Erythroblast (primary cell): ENCODE measurements at regions not wholly inside any gene's neighbourhood (a gene's known extent, or its start where the extent isn't known, plus 50 kb on each side); places are given as distances from the start of the nearest gene placed in this dataset.

Experiments used
- GATA1 ChIP-seq: IDR thresholded peaks from 2 replicates; pipeline ENCODE4 v1.6.1; 2011; ENCODE audit warnings: low read depth, mild to moderate bottlenecking, control low read depth, low read length, moderate library complexity
- POLR2A ChIP-seq: IDR thresholded peaks from 2 replicates; pipeline ENCODE4 v1.6.1; 2011; ENCODE audit warnings: mild to moderate bottlenecking, low read length

DNA sequence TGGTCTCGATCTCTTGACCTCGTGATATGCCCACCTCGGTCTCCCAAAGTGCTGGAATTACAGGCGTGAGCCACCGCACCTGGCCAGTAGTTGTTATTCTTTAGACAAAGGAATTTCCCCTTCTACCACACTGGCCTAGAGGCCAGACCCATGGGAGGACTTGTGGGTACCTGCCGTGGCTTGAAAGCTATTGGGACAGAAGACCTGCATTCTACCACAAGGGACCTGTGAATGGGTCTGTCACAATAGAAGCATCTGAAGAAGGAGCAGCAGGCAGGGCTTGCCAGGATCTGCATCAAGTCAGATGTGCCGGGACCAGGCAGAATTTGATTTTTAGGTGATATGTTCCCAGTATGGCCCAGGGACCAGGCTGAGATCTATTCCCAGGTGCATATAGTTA lies 356.9 kb downstream of the FGFR2 start:
- TF ChIP-seq POLR2A (no peak), GATA1 (no peak)
